Activated CD4-positive, CD25-positive, alpha-beta regulatory T cell (primary cell): ENCODE measurements at regions not wholly inside any gene's neighbourhood (a gene's known extent, or its start where the extent isn't known, plus 50 kb on each side); places are given as distances from the start of the nearest gene placed in this dataset.

ENCODE experiments used
- DNase-seq, 4 experiments: peaks; one replicate each; lab custom pipeline; 2025; lab: John Stamatoyannopoulos, UW

GRCh38 chr4:26104056-26104685 is 190.2 kb downstream of the SMIM20 start:
- DNase-seq: no peak

GRCh38 chr4:26105337-26105736 is 191.3 kb downstream of the SMIM20 start:
- no peak for DNase-seq

GRCh38 chr4:26105815-26106699 is 192.0 kb downstream of the SMIM20 start:
- no peak for DNase-seq

GRCh38 chr4:26106776-26107175 is 192.8 kb downstream of the SMIM20 start:
- DNase-seq: no peak

- DNase-seq: no peak
Observed at GRCh38 chr4:26108054-26108453, 194.0 kb downstream of the SMIM20 start.

- no peak for DNase-seq
Observed at GRCh38 chr4:26110493-26110892, 196.5 kb downstream of the SMIM20 start.

GRCh38 chr4:26113339-26113940 is 199.4 kb downstream of the SMIM20 start:
- DNase-seq: no peak

- no peak for DNase-seq
Observed at GRCh38 chr4:26116057-26116456, 202.0 kb downstream of the SMIM20 start.

GRCh38 chr4:26120098-26120825 is 200.6 kb upstream of the RBPJ start:
- DNase-seq: no peak

GRCh38 chr4:26122690-26123089 is 198.1 kb upstream of the RBPJ start:
- DNase-seq: no peak

- no peak for DNase-seq
Observed at GRCh38 chr4:26124753-26125321, 196.0 kb upstream of the RBPJ start.

- DNase-seq: no peak
Observed at GRCh38 chr4:26126143-26126718, 194.6 kb upstream of the RBPJ start.

GRCh38 chr4:26126994-26127393 is 193.8 kb upstream of the RBPJ start:
- DNase-seq: no peak

- DNase-seq: no peak
Observed at GRCh38 chr4:26127851-26128337, 192.9 kb upstream of the RBPJ start.

- no peak for DNase-seq
Observed at GRCh38 chr4:26130173-26130572, 190.6 kb upstream of the RBPJ start.

- no peak for DNase-seq
Observed at GRCh38 chr4:26130841-26131432, 189.9 kb upstream of the RBPJ start.

- DNase-seq: no peak
Observed at GRCh38 chr4:26131711-26132110, 189.1 kb upstream of the RBPJ start.

- no peak for DNase-seq
Observed at GRCh38 chr4:26132858-26133257, 188.0 kb upstream of the RBPJ start.

GRCh38 chr4:26133840-26134239 is 187.0 kb upstream of the RBPJ start:
- no peak for DNase-seq

GRCh38 chr4:26135331-26135730 is 185.5 kb upstream of the RBPJ start:
- no peak for DNase-seq

- DNase-seq: no peak
Observed at GRCh38 chr4:26136615-26137014, 184.2 kb upstream of the RBPJ start.
